Coronary artery (tissue), 2 donors: ENCODE measurements at regions not wholly inside any gene's neighbourhood (a gene's known extent, or its start where the extent isn't known, plus 50 kb on each side); places are given as distances from the start of the nearest gene placed in this dataset.

Experiments
- DNase-seq: peaks from one replicate; pipeline ENCODE4 v3.0.0-alpha.2; 2017; ENCODE audit warnings: low spot score
- H3K27ac ChIP-seq, 2 donors: fragments of 200-600 bp; sonication (generic); one replicate each; pipeline ENCODE4 v1.5.1; 2016 to 2019
- H3K4me3 ChIP-seq: fragments of 200-600 bp; sonication (generic); 2 replicates; pipeline ENCODE4 v1.5.1; 2016; ENCODE audit warnings: mild to moderate bottlenecking, moderate library complexity
- TF ChIP-seq, protein P1 (sequence below): fragments of 200-600 bp; sonication (generic); IDR thresholded peaks from one replicate; pipeline ENCODE4 v1.5.1; 2019; ENCODE audit warnings: antibody characterized with exemption

GRCh38 chr1:55507578-55507931, 292.4 kb upstream of the USP24 start:
- TF ChIP-seq, protein P1, sequence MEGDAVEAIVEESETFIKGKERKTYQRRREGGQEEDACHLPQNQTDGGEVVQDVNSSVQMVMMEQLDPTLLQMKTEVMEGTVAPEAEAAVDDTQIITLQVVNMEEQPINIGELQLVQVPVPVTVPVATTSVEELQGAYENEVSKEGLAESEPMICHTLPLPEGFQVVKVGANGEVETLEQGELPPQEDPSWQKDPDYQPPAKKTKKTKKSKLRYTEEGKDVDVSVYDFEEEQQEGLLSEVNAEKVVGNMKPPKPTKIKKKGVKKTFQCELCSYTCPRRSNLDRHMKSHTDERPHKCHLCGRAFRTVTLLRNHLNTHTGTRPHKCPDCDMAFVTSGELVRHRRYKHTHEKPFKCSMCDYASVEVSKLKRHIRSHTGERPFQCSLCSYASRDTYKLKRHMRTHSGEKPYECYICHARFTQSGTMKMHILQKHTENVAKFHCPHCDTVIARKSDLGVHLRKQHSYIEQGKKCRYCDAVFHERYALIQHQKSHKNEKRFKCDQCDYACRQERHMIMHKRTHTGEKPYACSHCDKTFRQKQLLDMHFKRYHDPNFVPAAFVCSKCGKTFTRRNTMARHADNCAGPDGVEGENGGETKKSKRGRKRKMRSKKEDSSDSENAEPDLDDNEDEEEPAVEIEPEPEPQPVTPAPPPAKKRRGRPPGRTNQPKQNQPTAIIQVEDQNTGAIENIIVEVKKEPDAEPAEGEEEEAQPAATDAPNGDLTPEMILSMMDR = no peak

DNA sequence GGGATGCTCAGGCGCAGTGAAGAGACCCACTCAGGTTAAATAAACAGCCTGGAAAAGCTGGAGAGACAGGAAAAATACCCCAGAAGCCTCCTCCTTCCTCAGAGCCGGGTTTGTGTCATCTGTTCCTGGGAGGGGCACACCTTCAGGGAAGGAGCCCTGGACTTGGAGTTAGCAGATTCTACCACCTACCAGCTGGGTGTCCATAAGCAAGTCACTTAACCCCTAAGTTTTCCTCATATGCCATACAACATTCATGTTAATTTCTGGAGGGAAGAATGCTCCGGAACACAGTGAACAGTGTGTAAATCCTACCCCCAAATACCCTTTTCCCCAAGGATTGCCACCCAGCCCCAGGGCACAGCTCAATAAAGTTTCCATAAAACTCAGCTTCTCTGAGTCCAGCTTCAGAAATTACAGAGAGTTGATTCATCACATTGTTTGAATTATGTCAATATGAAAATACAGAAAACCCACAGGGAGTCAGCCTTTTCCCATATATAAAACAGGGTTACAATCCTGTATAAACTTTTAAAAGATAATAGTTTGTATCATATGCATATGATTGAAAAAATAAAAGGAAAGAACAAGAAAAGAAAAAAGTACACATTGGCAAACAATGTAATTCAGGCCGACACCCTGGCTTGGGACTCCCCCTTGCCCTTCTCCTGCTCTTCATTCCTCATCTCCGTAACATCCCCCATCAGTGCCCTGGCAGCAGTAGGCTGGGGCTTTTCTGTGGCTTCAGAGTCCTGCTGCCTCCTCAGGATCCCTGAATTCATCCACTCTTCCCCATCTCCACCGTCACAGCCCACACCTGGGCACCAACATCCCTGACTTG, 291.8 kb upstream of the USP24 start:
- no peak overlapping the region for H3K4me3 ChIP-seq
- DNase-seq = no peak
- TF ChIP-seq, protein P1 = no peak
- H3K27ac ChIP-seq = no peak overlapping the region

More at GRCh38 chr1:55507578-55507931, 292.4 kb upstream of the USP24 start:
- DNase-seq = no peak
- H3K27ac ChIP-seq = no peak overlapping the region
- no peak overlapping the region for H3K4me3 ChIP-seq

GRCh38 chr1:55505326-55505725, 290.2 kb upstream of the USP24 start:
- no peak for DNase-seq
- Histone ChIP-seq H3K4me3 (no peak overlapping the region), H3K27ac (no peak overlapping the region)
- TF ChIP-seq, protein P1 = no peak

- no peak overlapping the region for H3K4me3 ChIP-seq
- no peak for DNase-seq
- TF ChIP-seq, protein P1 = no peak
- H3K27ac ChIP-seq = no peak overlapping the region
Measured at GRCh38 chr1:55504306-55504731, 289.2 kb upstream of the USP24 start.

GRCh38 chr1:55503663-55504305, 288.6 kb upstream of the USP24 start:
- TF ChIP-seq, protein P1 = no peak
- no peak overlapping the region for H3K27ac ChIP-seq
- no peak for DNase-seq

DNA sequence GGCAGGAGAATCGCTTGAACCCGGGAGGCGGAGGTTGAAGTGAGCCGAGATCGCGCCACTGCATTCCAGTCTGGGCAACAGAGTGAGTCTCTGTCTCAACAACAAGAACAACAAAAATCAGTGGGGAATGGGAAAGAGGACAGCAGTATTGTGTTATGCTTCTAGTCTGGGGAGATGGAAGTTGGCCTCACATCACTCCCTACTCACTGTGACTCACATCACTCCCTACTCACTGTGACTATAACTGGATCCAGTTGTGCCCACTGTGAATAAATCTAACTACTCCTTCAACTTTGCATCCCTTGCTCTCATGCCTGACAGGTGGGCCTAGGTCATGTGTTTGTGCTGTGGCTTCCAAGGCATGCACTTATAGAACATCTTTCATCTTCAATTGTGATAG, 285.4 kb upstream of the USP24 start:
- no peak overlapping the region for H3K27ac ChIP-seq
- DNase-seq = no peak
- TF ChIP-seq, protein P1 = no peak
- H3K4me3 ChIP-seq = no peak overlapping the region

More at GRCh38 chr1:55503663-55504305, 288.6 kb upstream of the USP24 start:
- no peak overlapping the region for H3K4me3 ChIP-seq

DNA sequence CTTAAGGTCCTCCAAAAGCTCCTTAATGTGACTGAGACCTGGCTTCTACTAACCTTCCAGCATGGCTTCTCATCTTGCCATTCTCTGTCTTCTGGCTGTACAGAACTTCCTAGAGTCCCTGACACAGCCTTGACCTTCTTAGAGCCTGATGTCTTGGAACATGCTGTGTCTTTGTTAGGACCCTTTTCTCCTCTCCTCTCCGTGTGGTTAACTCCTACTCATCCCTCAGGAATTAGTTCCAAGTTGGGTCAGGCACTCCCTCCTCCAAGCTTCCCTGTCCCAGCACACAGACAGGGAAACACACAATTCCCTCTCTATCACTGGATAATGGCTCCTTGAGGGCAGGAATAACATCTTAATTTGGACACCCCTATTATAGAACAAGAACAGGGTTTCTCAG, 275.4 kb upstream of the USP24 start:
- TF ChIP-seq, protein P1 = no peak
- no peak overlapping the region for H3K27ac ChIP-seq
- no peak overlapping the region for H3K4me3 ChIP-seq
- no peak for DNase-seq
